ENCODE measurements at regions not wholly inside any gene's neighbourhood (a gene's known extent, or its start where the extent isn't known, plus 50 kb on each side); places are given as distances from the start of the nearest gene placed in this dataset.

GRCh38 chr2:16119741-16120140, 179.4 kb downstream of the MYCN start:
- no peaks in the 10 kb centered on the region for H3K36me3 ChIP-seq (ENCODE audit: control insufficient read depth, insufficient read depth, low read length)
- FAIRE-seq (no peak), DNase-seq (ENCODE audit: low read depth) (no peak)
- H3K27me3 ChIP-seq (ENCODE audit: control insufficient read depth, insufficient read depth, low read length) = no peaks in the 10 kb centered on the region
- no peak overlapping the region for H3K4me3 ChIP-seq (ENCODE audit: low read depth, low read length)
- TF ChIP-seq, protein P1, sequence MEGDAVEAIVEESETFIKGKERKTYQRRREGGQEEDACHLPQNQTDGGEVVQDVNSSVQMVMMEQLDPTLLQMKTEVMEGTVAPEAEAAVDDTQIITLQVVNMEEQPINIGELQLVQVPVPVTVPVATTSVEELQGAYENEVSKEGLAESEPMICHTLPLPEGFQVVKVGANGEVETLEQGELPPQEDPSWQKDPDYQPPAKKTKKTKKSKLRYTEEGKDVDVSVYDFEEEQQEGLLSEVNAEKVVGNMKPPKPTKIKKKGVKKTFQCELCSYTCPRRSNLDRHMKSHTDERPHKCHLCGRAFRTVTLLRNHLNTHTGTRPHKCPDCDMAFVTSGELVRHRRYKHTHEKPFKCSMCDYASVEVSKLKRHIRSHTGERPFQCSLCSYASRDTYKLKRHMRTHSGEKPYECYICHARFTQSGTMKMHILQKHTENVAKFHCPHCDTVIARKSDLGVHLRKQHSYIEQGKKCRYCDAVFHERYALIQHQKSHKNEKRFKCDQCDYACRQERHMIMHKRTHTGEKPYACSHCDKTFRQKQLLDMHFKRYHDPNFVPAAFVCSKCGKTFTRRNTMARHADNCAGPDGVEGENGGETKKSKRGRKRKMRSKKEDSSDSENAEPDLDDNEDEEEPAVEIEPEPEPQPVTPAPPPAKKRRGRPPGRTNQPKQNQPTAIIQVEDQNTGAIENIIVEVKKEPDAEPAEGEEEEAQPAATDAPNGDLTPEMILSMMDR (IDR thresholded peaks at IDR 0.05; ENCODE audit: insufficient read depth, low read length, severe bottlenecking) = no peak

GRCh38 chr2:16118611-16119590, 178.6 kb downstream of the MYCN start:
- FAIRE-seq = no peak

DNA sequence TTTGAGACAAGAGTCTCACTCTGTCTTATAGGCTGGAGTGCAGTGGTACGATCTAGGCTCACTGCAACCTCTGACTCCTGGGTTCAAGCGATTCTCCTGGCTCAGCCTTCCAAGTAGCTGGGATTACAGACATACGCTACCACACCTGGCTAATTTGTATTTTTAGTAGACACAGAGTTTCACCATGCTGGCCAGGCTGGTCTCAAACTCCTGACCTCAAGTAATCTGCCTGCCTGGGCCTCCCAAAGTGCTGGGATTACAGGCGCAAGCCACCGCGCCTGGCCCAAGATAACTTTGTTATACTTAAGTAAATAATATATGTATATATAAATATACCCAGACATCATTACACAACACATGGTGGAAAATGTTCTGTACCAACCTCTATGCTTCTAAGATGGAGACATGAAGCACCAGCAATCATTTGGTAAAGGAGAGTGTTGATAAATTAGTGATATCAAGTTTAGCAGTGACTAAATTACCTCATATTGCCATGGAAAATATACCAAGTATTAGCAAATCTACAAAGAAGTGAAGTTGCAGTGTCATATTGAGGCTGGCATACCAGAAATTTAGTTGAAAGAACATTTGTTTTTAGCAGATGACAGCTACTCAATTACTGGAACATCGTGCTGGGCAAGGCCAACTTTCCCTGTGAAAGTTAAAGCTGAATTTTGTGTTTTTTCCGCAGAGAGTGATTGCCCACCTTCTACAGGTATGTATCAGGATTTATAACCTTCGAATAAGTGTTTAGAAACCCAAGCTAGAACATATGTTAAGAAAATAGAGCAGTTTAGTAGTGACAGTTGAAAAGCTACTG, 177.7 kb downstream of the MYCN start:
- Histone ChIP-seq H3K36me3 (ENCODE audit: control insufficient read depth, insufficient read depth, low read length) (no peaks in the 10 kb centered on the region), H3K4me3 (ENCODE audit: low read depth, low read length) (no peak overlapping the region), H3K27me3 (ENCODE audit: control insufficient read depth, insufficient read depth, low read length) (no peaks in the 10 kb centered on the region)
- TF ChIP-seq, protein P1 (IDR thresholded peaks at IDR 0.05; ENCODE audit: insufficient read depth, low read length, severe bottlenecking) = no peak
- FAIRE-seq (no peak), DNase-seq (ENCODE audit: low read depth) (no peak)

More at GRCh38 chr2:16118611-16119590, 178.6 kb downstream of the MYCN start:
- TF ChIP-seq, protein P1 (IDR thresholded peaks at IDR 0.05; ENCODE audit: insufficient read depth, low read length, severe bottlenecking) = no peak
- Histone ChIP-seq H3K27me3 (ENCODE audit: control insufficient read depth, insufficient read depth, low read length) (no peaks in the 10 kb centered on the region), H3K4me3 (ENCODE audit: low read depth, low read length) (no peak overlapping the region), H3K36me3 (ENCODE audit: control insufficient read depth, insufficient read depth, low read length) (no peaks in the 10 kb centered on the region)
- DNase-seq (ENCODE audit: low read depth) = no peak

- TF ChIP-seq, protein P1 (IDR thresholded peaks at IDR 0.05; ENCODE audit: insufficient read depth, low read length, severe bottlenecking) = no peak
- no peak for DNase-seq (ENCODE audit: low read depth)
- no peaks in the 10 kb centered on the region for H3K27me3 ChIP-seq (ENCODE audit: control insufficient read depth, insufficient read depth, low read length)
- H3K36me3 ChIP-seq (ENCODE audit: control insufficient read depth, insufficient read depth, low read length) = no peaks in the 10 kb centered on the region
- FAIRE-seq = no peak
- H3K4me3 ChIP-seq (ENCODE audit: low read depth, low read length) = no peak overlapping the region
Measured at GRCh38 chr2:16117021-16117700, 176.8 kb downstream of the MYCN start.

DNA sequence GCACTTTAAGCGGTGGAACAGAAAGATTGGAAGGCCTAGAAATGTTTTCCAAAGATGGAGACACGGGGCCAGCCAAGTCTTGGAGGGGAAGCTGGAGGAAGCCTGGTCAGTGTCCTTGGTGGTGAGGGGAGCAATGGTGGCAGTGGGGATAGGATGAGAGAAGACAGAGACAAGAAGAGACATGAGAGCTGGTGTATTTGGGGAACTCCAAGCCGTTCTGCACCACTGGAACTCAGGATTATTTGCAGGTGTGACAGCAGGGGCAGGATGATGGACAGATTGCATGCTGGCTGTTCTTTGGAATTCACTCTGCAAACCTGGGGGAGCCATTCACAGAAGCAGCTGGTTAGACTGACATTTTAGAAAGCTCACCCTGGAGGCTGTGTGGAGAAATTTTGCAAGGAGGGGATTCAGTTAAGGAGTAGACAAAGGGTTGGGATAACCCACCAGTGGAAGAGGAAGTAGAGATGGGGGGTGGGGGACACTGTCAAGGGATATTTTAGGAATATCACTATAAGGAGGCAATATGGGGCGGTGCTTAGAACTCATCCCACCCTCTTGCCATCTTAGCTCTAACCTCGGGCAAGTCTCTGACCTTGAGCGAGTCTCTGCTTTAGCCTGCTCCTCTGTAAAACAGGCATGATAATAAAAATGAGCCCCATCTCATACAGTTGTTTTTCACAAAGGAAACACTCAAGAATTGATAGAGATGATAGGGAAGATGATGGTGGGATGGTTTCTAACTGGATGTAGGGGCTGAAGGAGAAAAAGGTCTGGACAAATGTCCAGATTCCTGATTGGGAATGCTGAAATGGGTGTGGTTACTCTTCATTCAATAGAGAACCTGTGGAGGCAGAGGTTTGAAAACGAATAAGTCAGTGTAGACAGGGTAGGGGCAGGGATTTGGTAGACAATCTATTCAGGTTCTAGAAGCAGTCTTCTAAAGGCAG, 175.8 kb downstream of the MYCN start:
- no peak for DNase-seq (ENCODE audit: low read depth)
- no peak overlapping the region for H3K4me3 ChIP-seq (ENCODE audit: low read depth, low read length)
- no peak for FAIRE-seq
- H3K36me3 ChIP-seq (ENCODE audit: control insufficient read depth, insufficient read depth, low read length) = no peaks in the 10 kb centered on the region
- TF ChIP-seq, protein P1 (IDR thresholded peaks at IDR 0.05; ENCODE audit: insufficient read depth, low read length, severe bottlenecking) = no peak
- H3K27me3 ChIP-seq (ENCODE audit: control insufficient read depth, insufficient read depth, low read length) = no peaks in the 10 kb centered on the region
